ENCODE measurements at regions not wholly inside any gene's neighbourhood (a gene's known extent, or its start where the extent isn't known, plus 50 kb on each side); places are given as distances from the start of the nearest gene placed in this dataset.

- H3K23ac ChIP-seq (ENCODE audit: low read depth, low read length, poor library complexity) = no peak overlapping the region
- H2BK120ac ChIP-seq (ENCODE audit: low read depth, low read length) = no peak overlapping the region
- no peak overlapping the region for H3K4ac ChIP-seq (ENCODE audit: low read length)
- H3K18ac ChIP-seq (ENCODE audit: low read length) = no peak overlapping the region
- no peaks in the 10 kb centered on the region for H3K79me1 ChIP-seq (ENCODE audit: low read depth, low read length)
- H3K4me2 ChIP-seq (ENCODE audit: insufficient read depth, low read length, poor library complexity, severe bottlenecking) = no peak overlapping the region
- no peak overlapping the region for H4K8ac ChIP-seq (ENCODE audit: low read depth, low read length)
- H3K4me3 ChIP-seq (ENCODE audit: low read length in 2 of 2) = no peak overlapping the region
- no peak overlapping the region for H2AK5ac ChIP-seq (ENCODE audit: low read depth, low read length)
- no peak overlapping the region for H2BK5ac ChIP-seq (ENCODE audit: low read length)
- no peak overlapping the region for H4K91ac ChIP-seq (ENCODE audit: low read depth, low read length, poor library complexity)
- H2AFZ ChIP-seq (ENCODE audit: low read length) = no peak overlapping the region
- no CpG with 5 or more reads among the region's 8 CpGs for WGBS, 2 donors (ENCODE audit: extremely low coverage in 2 of 2, insufficient read length in 2 of 2, insufficient replicate concordance in 1 of 2)
- no peaks in the 10 kb centered on the region for H3K27me3 ChIP-seq (ENCODE audit: control insufficient read depth in 3 of 3, insufficient read depth in 3 of 3, low read depth in 1 of 3, low read length in 3 of 3)
- no peak overlapping the region for H2BK12ac ChIP-seq (ENCODE audit: low read length)
- no peak overlapping the region for H2BK15ac ChIP-seq (ENCODE audit: low read length)
- no peak overlapping the region for H3K27ac ChIP-seq (replicated peaks; ENCODE audit: low read length)
- DNase-seq (ENCODE audit: low spot score) = no peak
- no peak overlapping the region for H3K9ac ChIP-seq (ENCODE audit: low read depth, low read length, poor library complexity)
- peaks cover 2 to 15% of the 10 kb centered on the region in 2 donors for H3K4me1 ChIP-seq (ENCODE audit: control insufficient read depth in 2 of 2, insufficient read depth in 1 of 2, low read depth in 1 of 2, low read length in 2 of 2)
- no peaks in the 10 kb centered on the region for H3K9me3 ChIP-seq (replicated peaks in 1 of 2; ENCODE audit: control insufficient read depth in 2 of 2, insufficient read depth in 1 of 2, low read depth in 1 of 2, low read length in 2 of 2)
- H3K14ac ChIP-seq (ENCODE audit: low read length) = no peak overlapping the region
- no peaks in the 10 kb centered on the region for H3K36me3 ChIP-seq (replicated peaks in 1 of 2; ENCODE audit: control insufficient read depth in 2 of 2, insufficient read depth in 2 of 2, low read length in 2 of 2)
Observed at GRCh38 chr11:19510468-19510867, 202.2 kb upstream of the NAV2 start.

- Histone ChIP-seq H3K27me3 (ENCODE audit: control insufficient read depth in 3 of 3, insufficient read depth in 3 of 3, low read depth in 1 of 3, low read length in 3 of 3) (no peaks in the 10 kb centered on the region), H3K4me3 (ENCODE audit: low read length in 2 of 2) (no peak overlapping the region), H3K4me1 (ENCODE audit: control insufficient read depth in 2 of 2, insufficient read depth in 1 of 2, low read depth in 1 of 2, low read length in 2 of 2) (peaks cover 2 to 15% of the 10 kb centered on the region in 2 donors), H2BK12ac (ENCODE audit: low read length) (no peak overlapping the region), H2BK15ac (ENCODE audit: low read length) (no peak overlapping the region), H3K14ac (ENCODE audit: low read length) (no peak overlapping the region), H3K18ac (ENCODE audit: low read length) (no peak overlapping the region), H3K9me3 (replicated peaks in 1 of 2; ENCODE audit: control insufficient read depth in 2 of 2, insufficient read depth in 1 of 2, low read depth in 1 of 2, low read length in 2 of 2) (peaks cover 0 to under 1% of the 10 kb centered on the region in 2 donors), H2BK120ac (ENCODE audit: low read depth, low read length) (no peak overlapping the region), H3K79me1 (ENCODE audit: low read depth, low read length) (no peaks in the 10 kb centered on the region), H3K23ac (ENCODE audit: low read depth, low read length, poor library complexity) (no peak overlapping the region), H4K91ac (ENCODE audit: low read depth, low read length, poor library complexity) (no peak overlapping the region), H2AFZ (ENCODE audit: low read length) (no peak overlapping the region), H2AK5ac (ENCODE audit: low read depth, low read length) (no peak overlapping the region), H3K9ac (ENCODE audit: low read depth, low read length, poor library complexity) (no peak overlapping the region), H3K36me3 (replicated peaks in 1 of 2; ENCODE audit: control insufficient read depth in 2 of 2, insufficient read depth in 2 of 2, low read length in 2 of 2) (no peaks in the 10 kb centered on the region), H3K4me2 (ENCODE audit: insufficient read depth, low read length, poor library complexity, severe bottlenecking) (no peak overlapping the region), H3K27ac (replicated peaks; ENCODE audit: low read length) (no peak overlapping the region), H4K8ac (ENCODE audit: low read depth, low read length) (no peak overlapping the region), H2BK5ac (ENCODE audit: low read length) (no peak overlapping the region), H3K4ac (ENCODE audit: low read length) (no peak overlapping the region)
- DNase-seq (ENCODE audit: low spot score) = no peak
- no CpG with 5 or more reads among the region's 6 CpGs for WGBS, 2 donors (ENCODE audit: extremely low coverage in 2 of 2, insufficient read length in 2 of 2, insufficient replicate concordance in 1 of 2)
Observed at GRCh38 chr11:19509215-19509614, 203.4 kb upstream of the NAV2 start.

GRCh38 chr11:19508165-19508564 is 204.5 kb upstream of the NAV2 start:
- H3K9me3 ChIP-seq (replicated peaks in 1 of 2; ENCODE audit: control insufficient read depth in 2 of 2, insufficient read depth in 1 of 2, low read depth in 1 of 2, low read length in 2 of 2) = peaks cover 0 to 4% of the 10 kb centered on the region in 2 donors
- H2AFZ ChIP-seq (ENCODE audit: low read length) = no peak overlapping the region
- H2BK12ac ChIP-seq (ENCODE audit: low read length) = no peak overlapping the region
- H4K8ac ChIP-seq (ENCODE audit: low read depth, low read length) = no peak overlapping the region
- H3K27ac ChIP-seq (replicated peaks; ENCODE audit: low read length) = no peak overlapping the region
- no peak overlapping the region for H2BK120ac ChIP-seq (ENCODE audit: low read depth, low read length)
- no peak overlapping the region for H2BK15ac ChIP-seq (ENCODE audit: low read length)
- H3K4ac ChIP-seq (ENCODE audit: low read length) = no peak overlapping the region
- no peak overlapping the region for H3K4me2 ChIP-seq (ENCODE audit: insufficient read depth, low read length, poor library complexity, severe bottlenecking)
- no peak overlapping the region for H3K9ac ChIP-seq (ENCODE audit: low read depth, low read length, poor library complexity)
- H3K18ac ChIP-seq (ENCODE audit: low read length) = no peak overlapping the region
- no peak overlapping the region for H3K23ac ChIP-seq (ENCODE audit: low read depth, low read length, poor library complexity)
- H2BK5ac ChIP-seq (ENCODE audit: low read length) = no peak overlapping the region
- no CpG with 5 or more reads among the region's 2 CpGs for WGBS, 2 donors (ENCODE audit: extremely low coverage in 2 of 2, insufficient read length in 2 of 2, insufficient replicate concordance in 1 of 2)
- H3K36me3 ChIP-seq (replicated peaks in 1 of 2; ENCODE audit: control insufficient read depth in 2 of 2, insufficient read depth in 2 of 2, low read length in 2 of 2) = no peaks in the 10 kb centered on the region
- no peak overlapping the region for H3K4me3 ChIP-seq (ENCODE audit: low read length in 2 of 2)
- no peaks in the 10 kb centered on the region for H3K79me1 ChIP-seq (ENCODE audit: low read depth, low read length)
- H3K27me3 ChIP-seq (ENCODE audit: control insufficient read depth in 3 of 3, insufficient read depth in 3 of 3, low read depth in 1 of 3, low read length in 3 of 3) = no peaks in the 10 kb centered on the region
- no peak overlapping the region for H2AK5ac ChIP-seq (ENCODE audit: low read depth, low read length)
- peaks cover 2 to 15% of the 10 kb centered on the region in 2 donors for H3K4me1 ChIP-seq (ENCODE audit: control insufficient read depth in 2 of 2, insufficient read depth in 1 of 2, low read depth in 1 of 2, low read length in 2 of 2)
- H3K14ac ChIP-seq (ENCODE audit: low read length) = no peak overlapping the region
- H4K91ac ChIP-seq (ENCODE audit: low read depth, low read length, poor library complexity) = no peak overlapping the region
- DNase-seq (ENCODE audit: low spot score) = no peak

- H3K4me2 ChIP-seq (ENCODE audit: insufficient read depth, low read length, poor library complexity, severe bottlenecking) = no peak overlapping the region
- no peak overlapping the region for H3K4me3 ChIP-seq (ENCODE audit: low read length in 2 of 2)
- peaks cover 0 to 4% of the 10 kb centered on the region in 2 donors for H3K9me3 ChIP-seq (replicated peaks in 1 of 2; ENCODE audit: control insufficient read depth in 2 of 2, insufficient read depth in 1 of 2, low read depth in 1 of 2, low read length in 2 of 2)
- H3K27me3 ChIP-seq (ENCODE audit: control insufficient read depth in 3 of 3, insufficient read depth in 3 of 3, low read depth in 1 of 3, low read length in 3 of 3) = no peaks in the 10 kb centered on the region
- H4K8ac ChIP-seq (ENCODE audit: low read depth, low read length) = no peak overlapping the region
- peaks cover 2 to 15% of the 10 kb centered on the region in 2 donors for H3K4me1 ChIP-seq (ENCODE audit: control insufficient read depth in 2 of 2, insufficient read depth in 1 of 2, low read depth in 1 of 2, low read length in 2 of 2)
- H3K9ac ChIP-seq (ENCODE audit: low read depth, low read length, poor library complexity) = no peak overlapping the region
- H2BK15ac ChIP-seq (ENCODE audit: low read length) = no peak overlapping the region
- no peak overlapping the region for H3K27ac ChIP-seq (replicated peaks; ENCODE audit: low read length)
- H3K18ac ChIP-seq (ENCODE audit: low read length) = no peak overlapping the region
- WGBS, 2 donors (ENCODE audit: extremely low coverage in 2 of 2, insufficient read length in 2 of 2, insufficient replicate concordance in 1 of 2) = no CpG with 5 or more reads among the region's 2 CpGs
- H3K79me1 ChIP-seq (ENCODE audit: low read depth, low read length) = no peaks in the 10 kb centered on the region
- no peak overlapping the region for H3K4ac ChIP-seq (ENCODE audit: low read length)
- no peak overlapping the region for H4K91ac ChIP-seq (ENCODE audit: low read depth, low read length, poor library complexity)
- no peak overlapping the region for H2BK12ac ChIP-seq (ENCODE audit: low read length)
- H2AFZ ChIP-seq (ENCODE audit: low read length) = no peak overlapping the region
- H3K14ac ChIP-seq (ENCODE audit: low read length) = no peak overlapping the region
- no peak overlapping the region for H2BK5ac ChIP-seq (ENCODE audit: low read length)
- DNase-seq (ENCODE audit: low spot score) = no peak
- H3K36me3 ChIP-seq (replicated peaks in 1 of 2; ENCODE audit: control insufficient read depth in 2 of 2, insufficient read depth in 2 of 2, low read length in 2 of 2) = no peaks in the 10 kb centered on the region
- H2AK5ac ChIP-seq (ENCODE audit: low read depth, low read length) = no peak overlapping the region
- H2BK120ac ChIP-seq (ENCODE audit: low read depth, low read length) = no peak overlapping the region
- H3K23ac ChIP-seq (ENCODE audit: low read depth, low read length, poor library complexity) = no peak overlapping the region
Observed at GRCh38 chr11:19506816-19507486, 205.7 kb upstream of the NAV2 start.

All from neuronal stem cell (in vitro differentiated cells).